Pancreas (tissue), 10 donors: ENCODE measurements at regions not wholly inside any gene's neighbourhood (a gene's known extent, or its start where the extent isn't known, plus 50 kb on each side); places are given as distances from the start of the nearest gene placed in this dataset.

ENCODE experiments used
- ATAC-seq, 4 donors: fragments of 200-7000 bp; cut with Tn5 transposase; one replicate each; pipeline versions ENCODE4 v1.8.0 to v1.9.1; 2020; ENCODE audit warnings: mild to moderate bottlenecking in 4 of 4, moderate library complexity in 4 of 4
- DNase-seq, 6 donors: peaks; one replicate each; pipeline ENCODE4 v3.0.0-alpha.2; 2020
- FAIRE-seq: peaks from 2 replicates; lab custom pipeline; 2012; peaks lifted over from hg19 to GRCh38; lab: Jason Lieb, UNC
- H3K27ac ChIP-seq, 4 donors: fragments of 200-600 bp; sonication (generic); 1 replicate in 3 of 4; 2 replicates in 1 of 4; pipeline versions ENCODE4 v1.5.0 to v1.8.0; 2020
- H3K27me3 ChIP-seq, 4 donors: fragments of 200-600 bp; one replicate each; pipeline ENCODE4 v1.8.0; 2021
- H3K36me3 ChIP-seq, 3 donors: fragments of 200-600 bp; sonication (generic) in 1 of 3; one replicate each; pipeline versions ENCODE4 v1.5.0 to v1.8.0; 2020 to 2021
- H3K4me1 ChIP-seq, 3 donors: fragments of 200-600 bp; one replicate each; pipeline ENCODE4 v1.8.0; 2021
- H3K4me3 ChIP-seq, 4 donors: fragments of 200-600 bp; sonication (generic) in 2 of 4; one replicate each; pipeline versions ENCODE4 v1.5.0 to v1.8.0; 2020 to 2021
- H3K9me3 ChIP-seq, 4 donors: fragments of 200-600 bp; one replicate each; pipeline ENCODE4 v1.8.0; 2021
- CTCF ChIP-seq, 4 donors: fragments of 200-600 bp; sonication (generic) in 3 of 4; IDR thresholded peaks; one replicate each; pipeline versions ENCODE4 v1.5.0 to v1.8.0; 2021; ENCODE audit warnings: antibody characterized with exemption in 4 of 4
- WGBS, 2 donors: extraction: QIAGEN DNeasy Blood & Tissue Kit; methylation state at CpG; one replicate each; pipeline ENCODE4 v1.1.7; 2013; 5-methylcytosine and 5-hydroxymethylcytosine counted together
- intact Hi-C, 3 donors: fragments of 100-400 bp; cut with DNase I; formaldehyde crosslinking; loops; one replicate each; pipeline versions ENCODE4 v1.11.1 to v1.14.2; 2022
- donor health status: healthy with polysubstance abuse.
- donor health status: DM: no; HTN: no; CAD: no; lungs with moderate emphysema.
- donor health status: DM: no; HTN: no; CAD: no.
- donor health status: control.
- donor health status: control.
- donor health status: Bipolar disorder and iron deficiency.
- donor health status: DM: yes; HTN: yes; CAD: no.
- donor health status: DM: no; HTN: no; CAD: no.
- donor health status: DM: no; HTN: no; CAD: no.
- donor health status: DM: yes; HTN: yes; CAD: no.

DNA sequence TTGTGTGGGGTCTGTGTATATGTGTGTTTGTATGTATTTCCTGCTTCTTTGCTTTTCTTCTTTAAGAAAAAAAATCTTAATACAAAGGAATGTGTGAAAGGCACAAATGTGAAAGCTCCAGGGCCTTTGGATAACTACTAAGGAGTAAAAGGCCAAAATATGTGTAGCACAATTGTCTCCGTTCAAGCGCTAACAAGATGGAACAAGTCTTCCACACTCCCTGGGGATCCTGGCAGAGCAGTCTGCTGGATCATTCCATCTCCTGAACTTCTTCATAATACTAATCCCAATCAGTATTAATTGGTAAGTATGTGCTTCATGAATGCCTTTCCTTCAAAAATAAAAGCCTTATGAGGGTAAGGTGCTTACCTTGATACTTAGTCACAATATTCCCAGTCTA lies 462.5 kb upstream of the TBX3 start:
- no peak for FAIRE-seq
- WGBS, 2 donors: 92 to 97% methylated on average over 2 of the region's 2 CpGs
- intact Hi-C loops: no loop called here

GRCh38 chr12:115144425-115144824 lies 460.4 kb upstream of the TBX3 start:
- H3K27me3 ChIP-seq: no peaks in the 10 kb centered on the region
- H3K36me3 ChIP-seq: no peaks in the 10 kb centered on the region
- no peak for ATAC-seq
- no peak overlapping the region for H3K4me3 ChIP-seq
- peaks cover 0 to 3% (median 0%) of the 10 kb centered on the region in 4 donors for H3K9me3 ChIP-seq
- no peaks in the 10 kb centered on the region for H3K4me1 ChIP-seq
- H3K27ac ChIP-seq: no peak overlapping the region
- DNase-seq: no peak
- no peak for TF ChIP-seq CTCF (IDR thresholded peaks at IDR 0.05)
- 44 to 47% methylated on average over 2 of the region's 2 CpGs for WGBS, 2 donors
- intact Hi-C loops: no loop called here
- FAIRE-seq: no peak

More for the DNA sequence above, 462.5 kb upstream of the TBX3 start:
- DNase-seq: no peak
- Histone ChIP-seq H3K27me3 (no peaks in the 10 kb centered on the region), H3K27ac (no peak overlapping the region), H3K4me1 (no peaks in the 10 kb centered on the region), H3K4me3 (no peak overlapping the region), H3K36me3 (no peaks in the 10 kb centered on the region), H3K9me3 (peaks cover 0 to 2% (median 0%) of the 10 kb centered on the region in 4 donors)
- no peak for TF ChIP-seq CTCF (IDR thresholded peaks at IDR 0.05)
- no peak for ATAC-seq

- FAIRE-seq: no peak
- no peak for DNase-seq
- no peak overlapping the region for H3K4me3 ChIP-seq
- intact Hi-C loops: no loop called here
- H3K36me3 ChIP-seq: no peaks in the 10 kb centered on the region
- no peak for ATAC-seq
- H3K4me1 ChIP-seq: no peaks in the 10 kb centered on the region
- H3K9me3 ChIP-seq: peaks cover 0 to 3% (median 0%) of the 10 kb centered on the region in 4 donors
- 66 to 67% methylated on average over 4 of the region's 4 CpGs for WGBS, 2 donors
- H3K27me3 ChIP-seq: no peaks in the 10 kb centered on the region
- no peak overlapping the region for H3K27ac ChIP-seq
- no peak for TF ChIP-seq CTCF (IDR thresholded peaks at IDR 0.05)
Observed at GRCh38 chr12:115140981-115141655, 457.1 kb upstream of the TBX3 start.

DNA sequence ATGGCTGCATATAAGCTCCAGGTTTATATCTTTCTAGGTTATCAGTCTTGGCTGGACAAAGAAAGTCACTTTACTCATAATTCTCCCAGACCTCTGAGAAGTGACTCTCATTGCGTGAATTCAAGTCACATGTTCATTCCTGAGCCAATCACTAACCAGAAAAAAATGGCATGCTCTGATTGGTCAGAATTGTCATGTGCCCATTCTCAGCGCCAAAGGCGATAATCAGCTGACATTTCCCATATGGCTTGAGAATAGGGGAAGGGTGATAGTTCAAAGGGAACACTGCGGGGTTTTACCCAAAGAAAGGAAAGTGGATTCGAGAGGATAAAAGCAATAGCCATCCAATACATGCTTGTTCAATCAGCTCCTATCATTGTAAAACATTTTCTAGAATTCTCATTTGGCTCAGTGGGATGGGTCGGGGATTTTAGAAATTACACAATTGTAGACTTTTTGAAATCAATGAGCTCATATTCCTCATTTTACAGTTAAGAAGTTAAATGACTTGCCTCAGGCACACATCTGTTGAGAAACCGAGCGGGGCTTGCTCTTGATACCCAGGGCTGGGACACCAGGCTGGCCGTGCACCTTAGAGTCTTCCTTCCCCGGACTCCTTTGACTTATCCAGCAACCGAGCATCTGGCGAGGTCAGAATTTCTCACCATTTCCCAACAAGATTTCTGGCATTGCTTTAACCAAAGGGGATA lies 454.0 kb upstream of the TBX3 start:
- WGBS, 2 donors: 80 to 84% methylated on average over 12 of the region's 12 CpGs
- ATAC-seq: no peak

More for the DNA sequence above, 454.0 kb upstream of the TBX3 start:
- Histone ChIP-seq H3K9me3 (peaks cover 0 to 3% (median 0%) of the 10 kb centered on the region in 4 donors), H3K4me1 (no peaks in the 10 kb centered on the region), H3K4me3 (no peak overlapping the region), H3K27me3 (no peaks in the 10 kb centered on the region), H3K27ac (no peak overlapping the region), H3K36me3 (no peaks in the 10 kb centered on the region)
- intact Hi-C loops: no loop called here
- DNase-seq: no peak
- TF ChIP-seq CTCF (IDR thresholded peaks at IDR 0.05): no peak
- FAIRE-seq: no peak
